LNCaP clone FGC (cell line): ENCODE measurements at regions not wholly inside any gene's neighbourhood (a gene's known extent, or its start where the extent isn't known, plus 50 kb on each side); places are given as distances from the start of the nearest gene placed in this dataset.

Source experiments
- DNase-seq: peaks from one replicate; pipeline ENCODE4 v3.0.0-alpha.2; 2011; ENCODE audit warnings: low read depth
- H3K4me3 ChIP-seq: 2 replicates; pipeline ENCODE4 v1.5.1; 2011; ENCODE audit warnings: mild to moderate bottlenecking, low read depth, low read length, control low read depth
- CTCF ChIP-seq: IDR thresholded peaks from 2 replicates; pipeline ENCODE4 v1.5.1; 2012; ENCODE audit warnings: mild to moderate bottlenecking; ENCODE audit not compliant: control insufficient read depth, insufficient read depth; ENCODE audit errors: extremely low read depth

- H3K4me3 ChIP-seq = no peak overlapping the region
- no peak for TF ChIP-seq CTCF
- no peak for DNase-seq
These were observed 232.5 kb upstream of the GPRIN3 start for GRCh38 chr4:89539797-89540711.

GRCh38 chr4:89539374-89539773 is 231.8 kb upstream of the GPRIN3 start:
- no peak for DNase-seq
- H3K4me3 ChIP-seq = no peak overlapping the region
- no peak for TF ChIP-seq CTCF

GRCh38 chr4:89538886-89539285 is 231.3 kb upstream of the GPRIN3 start:
- H3K4me3 ChIP-seq = no peak overlapping the region
- DNase-seq = no peak
- TF ChIP-seq CTCF = no peak

GRCh38 chr4:89538171-89538570 is 230.6 kb upstream of the GPRIN3 start:
- no peak overlapping the region for H3K4me3 ChIP-seq
- TF ChIP-seq CTCF = no peak
- no peak for DNase-seq

- H3K4me3 ChIP-seq = no peak overlapping the region
- TF ChIP-seq CTCF = no peak
- no peak for DNase-seq
These were observed 229.7 kb upstream of the GPRIN3 start for GRCh38 chr4:89537281-89537680.

GRCh38 chr4:89535251-89535650 is 227.7 kb upstream of the GPRIN3 start:
- DNase-seq = no peak

More at GRCh38 chr4:89535251-89535650, 227.7 kb upstream of the GPRIN3 start:
- no peak for TF ChIP-seq CTCF
- no peak overlapping the region for H3K4me3 ChIP-seq
